Calu3 (cell line): ENCODE measurements at regions not wholly inside any gene's neighbourhood (a gene's known extent, or its start where the extent isn't known, plus 50 kb on each side); places are given as distances from the start of the nearest gene placed in this dataset.

Experiments used
- BruUV-seq: library from RNA; stranded (reverse); fragments of 400-500 nt; replicated peaks from 2 replicates; lab custom pipeline; 2021; lab: Mats Ljungman, UMichigan
- CTCF ChIA-PET: fragments of 300-600 bp; sonication (Branson Sonifier 250); formaldehyde crosslinking; loops from one replicate; lab custom pipeline; 2022; ENCODE audit warnings: antibody characterized with exemption; lab: Charles Lee
- DNase-seq: peaks from one replicate; pipeline ENCODE4 v3.0.0; 2022
- H3K27ac Mint-ChIP-seq: one replicate; pipeline ENCODE4 v1.8.0; 2022; ENCODE audit warnings: mixed read lengths; ENCODE audit not compliant: unreplicated experiment
- H3K27me3 Mint-ChIP-seq: one replicate; pipeline ENCODE4 v1.8.0; 2022; ENCODE audit warnings: mixed read lengths; ENCODE audit not compliant: unreplicated experiment
- H3K36me3 Mint-ChIP-seq: one replicate; pipeline ENCODE4 v1.8.0; 2022; ENCODE audit warnings: mild to moderate bottlenecking, moderate library complexity, mixed read lengths; ENCODE audit not compliant: insufficient read depth, unreplicated experiment
- H3K4me1 Mint-ChIP-seq: one replicate; pipeline ENCODE4 v1.8.0; 2022; ENCODE audit warnings: mild to moderate bottlenecking, low read depth, mixed read lengths; ENCODE audit not compliant: unreplicated experiment
- H3K4me3 Mint-ChIP-seq: one replicate; pipeline ENCODE4 v1.8.0; 2022; ENCODE audit warnings: mild to moderate bottlenecking, low read depth, moderate library complexity, mixed read lengths; ENCODE audit not compliant: unreplicated experiment
- H3K9me3 Mint-ChIP-seq: one replicate; pipeline ENCODE4 v1.8.0; 2022; ENCODE audit warnings: low read depth, mixed read lengths; ENCODE audit not compliant: unreplicated experiment
- intact Hi-C: fragments of 100-400 bp; cut with micrococcal nuclease; formaldehyde crosslinking; loops from one replicate; pipeline ENCODE4 v1.10.0; 2022; ENCODE audit not compliant: unreplicated experiment
- TF ChIP-seq, protein P1 (sequence below): fragments of 200-600 bp; IDR thresholded peaks from one replicate; pipeline ENCODE4 v1.8.0; 2022; ENCODE audit warnings: antibody characterized with exemption; ENCODE audit not compliant: unreplicated experiment

DNA sequence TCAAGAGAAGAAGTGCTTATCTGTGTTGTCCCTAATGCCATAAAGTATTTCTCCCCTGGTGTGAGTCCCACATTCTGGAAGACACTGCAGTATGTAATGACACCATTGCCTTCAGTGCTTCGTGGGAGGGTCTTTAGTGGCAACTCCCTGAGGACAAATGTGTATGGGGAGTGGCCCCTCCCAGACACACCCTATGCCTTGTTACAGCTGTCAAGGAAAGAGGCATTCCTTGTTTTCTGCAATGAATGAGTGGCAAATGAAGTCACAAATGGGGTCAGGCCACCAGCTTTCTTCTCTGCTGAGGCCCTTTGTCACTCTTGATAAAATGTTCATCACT, 183.2 kb downstream of the FGFR2 start:
- BruUV-seq: no TSS peak
- Mint-ChIP-seq H3K27ac (no peak overlapping the region), H3K4me1 (peaks cover 27% of the 10 kb centered on the region), H3K9me3 (no peaks in the 10 kb centered on the region), H3K27me3 (no peaks in the 10 kb centered on the region), H3K4me3 (no peak overlapping the region), H3K36me3 (no peaks in the 10 kb centered on the region)
- intact Hi-C loops: no loop called here
- no peak for DNase-seq
- CTCF ChIA-PET: no interaction called here
- TF ChIP-seq, protein P1, sequence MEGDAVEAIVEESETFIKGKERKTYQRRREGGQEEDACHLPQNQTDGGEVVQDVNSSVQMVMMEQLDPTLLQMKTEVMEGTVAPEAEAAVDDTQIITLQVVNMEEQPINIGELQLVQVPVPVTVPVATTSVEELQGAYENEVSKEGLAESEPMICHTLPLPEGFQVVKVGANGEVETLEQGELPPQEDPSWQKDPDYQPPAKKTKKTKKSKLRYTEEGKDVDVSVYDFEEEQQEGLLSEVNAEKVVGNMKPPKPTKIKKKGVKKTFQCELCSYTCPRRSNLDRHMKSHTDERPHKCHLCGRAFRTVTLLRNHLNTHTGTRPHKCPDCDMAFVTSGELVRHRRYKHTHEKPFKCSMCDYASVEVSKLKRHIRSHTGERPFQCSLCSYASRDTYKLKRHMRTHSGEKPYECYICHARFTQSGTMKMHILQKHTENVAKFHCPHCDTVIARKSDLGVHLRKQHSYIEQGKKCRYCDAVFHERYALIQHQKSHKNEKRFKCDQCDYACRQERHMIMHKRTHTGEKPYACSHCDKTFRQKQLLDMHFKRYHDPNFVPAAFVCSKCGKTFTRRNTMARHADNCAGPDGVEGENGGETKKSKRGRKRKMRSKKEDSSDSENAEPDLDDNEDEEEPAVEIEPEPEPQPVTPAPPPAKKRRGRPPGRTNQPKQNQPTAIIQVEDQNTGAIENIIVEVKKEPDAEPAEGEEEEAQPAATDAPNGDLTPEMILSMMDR: no peak

DNA sequence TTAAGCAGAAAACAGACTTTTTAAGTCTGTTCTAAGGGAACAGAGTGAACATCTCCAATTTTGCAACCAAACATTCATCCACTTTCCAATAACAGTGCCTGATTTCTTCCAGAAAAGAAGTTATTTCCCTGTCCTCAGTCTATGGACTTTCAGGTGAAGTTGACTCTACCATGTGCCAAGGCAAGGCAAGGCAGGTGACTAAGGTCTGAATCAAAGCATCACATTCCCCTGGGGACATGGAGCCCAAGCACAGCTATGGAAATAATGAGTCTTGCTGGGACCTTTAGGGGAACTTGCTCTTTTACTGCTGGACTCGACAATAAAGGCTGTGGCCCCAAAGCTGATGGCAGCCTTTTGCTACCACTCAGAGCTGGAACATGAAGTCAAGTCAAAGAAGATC, 182.2 kb downstream of the FGFR2 start:
- intact Hi-C loops: no loop called here
- TF ChIP-seq, protein P1: no peak
- Mint-ChIP-seq H3K36me3 (no peaks in the 10 kb centered on the region), H3K4me1 (peaks cover 17% of the 10 kb centered on the region), H3K27me3 (no peaks in the 10 kb centered on the region), H3K9me3 (no peaks in the 10 kb centered on the region), H3K27ac (no peak overlapping the region), H3K4me3 (no peak overlapping the region)
- no TSS peak for BruUV-seq
- CTCF ChIA-PET: no interaction called here
- no peak for DNase-seq

DNA sequence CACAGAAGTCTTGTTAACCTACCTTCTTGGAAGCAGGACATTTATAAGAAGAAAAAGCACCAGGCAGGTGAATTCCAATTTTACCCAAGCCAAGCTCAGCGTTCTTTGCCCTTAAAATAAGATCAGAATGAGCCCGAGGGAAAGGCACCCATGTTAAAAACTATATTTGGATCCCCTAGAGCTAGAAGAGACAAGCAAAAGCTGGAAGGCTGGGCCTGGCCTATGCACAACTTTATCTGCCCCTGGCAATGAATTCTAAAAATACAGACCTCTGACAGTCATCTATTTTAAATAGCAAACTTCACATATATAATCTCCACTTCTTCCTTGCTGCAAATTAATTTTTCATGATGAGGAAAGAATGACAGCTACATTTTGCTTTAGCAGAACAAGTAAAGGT, 180.9 kb downstream of the FGFR2 start:
- CTCF ChIA-PET: no interaction called here
- no peak for DNase-seq
- no peaks in the 10 kb centered on the region for H3K27me3 Mint-ChIP-seq
- no peak overlapping the region for H3K27ac Mint-ChIP-seq
- no peaks in the 10 kb centered on the region for H3K9me3 Mint-ChIP-seq
- H3K4me3 Mint-ChIP-seq: no peak overlapping the region
- TF ChIP-seq, protein P1: no peak
- no TSS peak for BruUV-seq
- H3K4me1 Mint-ChIP-seq: peaks cover 17% of the 10 kb centered on the region
- no peaks in the 10 kb centered on the region for H3K36me3 Mint-ChIP-seq
- intact Hi-C loops: no loop called here

DNA sequence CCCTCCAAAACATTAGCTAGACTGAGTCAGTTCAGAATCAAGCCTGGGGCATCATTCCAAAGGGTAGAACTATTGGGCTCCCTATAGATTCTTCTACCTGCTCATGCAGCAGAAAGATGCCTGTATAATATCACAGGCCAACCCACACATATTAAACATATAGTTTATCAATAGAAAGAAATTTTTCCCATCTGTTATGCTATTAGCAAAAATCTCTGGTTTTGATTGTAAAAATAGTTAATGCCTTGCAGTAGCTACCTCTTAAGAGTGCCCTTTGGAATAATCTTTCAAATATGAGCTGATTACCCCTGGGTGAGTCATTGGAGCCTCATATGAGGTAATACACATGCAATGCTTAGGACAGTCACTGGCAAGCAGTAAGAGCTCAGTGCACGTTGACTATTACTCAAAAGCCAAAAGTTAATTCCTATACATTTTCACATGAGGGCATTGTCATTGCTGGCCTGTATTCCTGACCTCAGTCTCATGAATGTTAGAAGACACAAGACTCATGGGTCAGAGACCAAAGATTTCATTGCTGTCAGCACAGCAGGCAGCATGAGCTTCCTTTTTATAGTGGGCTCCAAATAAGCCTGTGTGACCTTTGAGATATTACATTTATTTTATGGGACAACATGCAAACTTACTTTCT, 180.0 kb downstream of the FGFR2 start:
- intact Hi-C loops: no loop called here
- CTCF ChIA-PET: no interaction called here
- H3K36me3 Mint-ChIP-seq: no peaks in the 10 kb centered on the region
- BruUV-seq: no TSS peak
- H3K4me1 Mint-ChIP-seq: peaks cover 17% of the 10 kb centered on the region
- no peak overlapping the region for H3K4me3 Mint-ChIP-seq
- no peaks in the 10 kb centered on the region for H3K9me3 Mint-ChIP-seq
- no peaks in the 10 kb centered on the region for H3K27me3 Mint-ChIP-seq
- TF ChIP-seq, protein P1: no peak
- peak; percentile 37 for DNase-seq
- H3K27ac Mint-ChIP-seq: peak overlapping the region; percentile 85
